ENCODE measurements at regions not wholly inside any gene's neighbourhood (a gene's known extent, or its start where the extent isn't known, plus 50 kb on each side); places are given as distances from the start of the nearest gene placed in this dataset.

GRCh38 chr2:234243871-234244565 is 193.5 kb downstream of the SPP2 start:
- no peak for DNase-seq

- no peak for DNase-seq
Measured at GRCh38 chr2:234242459-234242836, 191.9 kb downstream of the SPP2 start.

GRCh38 chr2:234241656-234242458 is 191.4 kb downstream of the SPP2 start:
- no peak for DNase-seq

- DNase-seq, result no peak
Measured at GRCh38 chr2:234240917-234241316, 190.4 kb downstream of the SPP2 start.

GRCh38 chr2:234235191-234235590 is 184.7 kb downstream of the SPP2 start:
- no peak for DNase-seq

GRCh38 chr2:234231460-234231859 is 181.0 kb downstream of the SPP2 start:
- no peak for DNase-seq

GRCh38 chr2:234219046-234219310 is 168.5 kb downstream of the SPP2 start:
- no peak for DNase-seq

GRCh38 chr2:234218266-234219045 is 168.0 kb downstream of the SPP2 start:
- no peak for DNase-seq

GRCh38 chr2:234212534-234212933 is 162.0 kb downstream of the SPP2 start:
- no peak for DNase-seq

GRCh38 chr2:234211797-234212196 is 161.3 kb downstream of the SPP2 start:
- no peak for DNase-seq

GRCh38 chr2:234206738-234207137 is 156.2 kb downstream of the SPP2 start:
- DNase-seq, result no peak

- no peak for DNase-seq
Measured at GRCh38 chr2:234204480-234204879, 154.0 kb downstream of the SPP2 start.

GRCh38 chr2:234203135-234203984 is 152.9 kb downstream of the SPP2 start:
- peak; percentile 29 for DNase-seq

GRCh38 chr2:234202601-234203000 is 152.1 kb downstream of the SPP2 start:
- DNase-seq, result no peak

- DNase-seq, result no peak
Measured at GRCh38 chr2:234199996-234200395, 149.5 kb downstream of the SPP2 start.

- DNase-seq, result no peak
Measured at GRCh38 chr2:234198976-234199375, 148.5 kb downstream of the SPP2 start.

- no peak for DNase-seq
Measured at GRCh38 chr2:234195516-234195915, 145.0 kb downstream of the SPP2 start.

GRCh38 chr2:234193977-234194563 is 143.6 kb downstream of the SPP2 start:
- DNase-seq, result no peak

- no peak for DNase-seq
Measured at GRCh38 chr2:234191819-234192407, 141.4 kb downstream of the SPP2 start.

- DNase-seq, result no peak
Measured at GRCh38 chr2:234189786-234190300, 139.3 kb downstream of the SPP2 start.

- no peak for DNase-seq
Measured at GRCh38 chr2:234189230-234189629, 138.7 kb downstream of the SPP2 start.

- DNase-seq, result no peak
Measured at GRCh38 chr2:234187646-234188174, 137.2 kb downstream of the SPP2 start.
